HCT116 (cell line): ENCODE measurements at regions not wholly inside any gene's neighbourhood (a gene's known extent, or its start where the extent isn't known, plus 50 kb on each side); places are given as distances from the start of the nearest gene placed in this dataset.
A peak's percentile ranks its signal among the peaks of the same experiment; 100 is the strongest.

Experiments
- ATAC-seq: fragments of 200-7000 bp; cut with Tn5 transposase; 2 replicates; pipeline ENCODE4 v1.9.1; 2020; ENCODE audit warnings: mild to moderate bottlenecking, moderate library complexity
- BruUV-seq: library from RNA; stranded (reverse); fragments of 400-500 nt; replicated peaks from 2 replicates; lab custom pipeline; 2021; lab: Mats Ljungman, UMichigan
- CTCF ChIA-PET: fragments of 300-600 bp; sonication (Branson Sonifier 250); formaldehyde crosslinking; loops from one replicate; lab custom pipeline; 2021; ENCODE audit warnings: antibody characterized with exemption; lab: Charles Lee
- POLR2A ChIA-PET: fragments of 300-600, 350-600 bp; sonication (Branson Sonifier 250); formaldehyde crosslinking; loops from one replicate; lab custom pipeline; 2021; ENCODE audit warnings: antibody characterized with exemption; lab: Charles Lee
- RAD21 ChIA-PET, 2 experiments: fragments of 300-600 bp; sonication (Branson Sonifier 250); formaldehyde crosslinking; loops; one replicate each; lab custom pipeline; 2023; ENCODE audit warnings: low total read pairs in 2 of 2; ENCODE audit not compliant: uncharacterized antibody in 2 of 2, unreplicated experiment in 2 of 2, low non-redundant PET in 1 of 2; lab: Charles Lee
- DNase-seq: peaks from one replicate; pipeline ENCODE4 v3.0.0-alpha.2; 2010; ENCODE audit warnings: low read depth, low spot score
- H2AFZ ChIP-seq: fragments of 200-600 bp; shearing (Covaris generic), sonication (generic); 2 replicates; pipeline ENCODE4 v1.6.1; 2017; ENCODE audit warnings: low read depth, mixed run types, mixed read lengths, antibody characterized with exemption, low read length; ENCODE audit not compliant: poor library complexity, severe bottlenecking
- H3K27ac ChIP-seq: 2 replicates; pipeline ENCODE4 v1.5.1; 2012; ENCODE audit warnings: low read depth, low read length
- H3K27me3 ChIP-seq: fragments of 200-600 bp; sonication (generic); 2 replicates; pipeline ENCODE4 v1.6.1; 2016; ENCODE audit warnings: mixed run types, low read length, mixed read lengths; ENCODE audit not compliant: insufficient read depth
- H3K36me3 ChIP-seq, 2 experiments: fragments of 200-500 bp in 1 of 2; fragments of 200-600 bp in 1 of 2; sonication (Bioruptor generic) in 1 of 2; sonication (generic) in 1 of 2; 2 replicates each; pipeline versions ENCODE4 v1.5.1 to v1.6.1; 2014 to 2016; ENCODE audit warnings: low read length in 2 of 2, inconsistent platforms in 1 of 2, mixed read lengths in 1 of 2, mixed run types in 1 of 2; ENCODE audit not compliant: insufficient read depth in 2 of 2, control insufficient read depth in 1 of 2
- H3K4me1 ChIP-seq, 2 experiments: fragments of 200-600 bp in 1 of 2; sonication (generic) in 1 of 2; 2 replicates each; pipeline versions ENCODE4 v1.5.1 to v1.6.1; 2012 to 2017; ENCODE audit warnings: low read length in 2 of 2, inconsistent platforms in 1 of 2, mild to moderate bottlenecking in 1 of 2, mixed read lengths in 1 of 2, mixed run types in 1 of 2, moderate library complexity in 1 of 2; ENCODE audit not compliant: insufficient read depth in 2 of 2, control insufficient read depth in 1 of 2
- H3K4me2 ChIP-seq: fragments of 200-600 bp; sonication (generic); 2 replicates; pipeline ENCODE4 v1.6.1; 2017; ENCODE audit warnings: mixed run types, low read length, mixed read lengths
- H3K4me3 ChIP-seq, 2 experiments: fragments of 200-600 bp in 1 of 2; sonication (generic) in 1 of 2; replicated peaks in 1 of 2; 2 replicates each; pipeline ENCODE4 v1.5.1; 2011 to 2016; ENCODE audit warnings: low read length in 2 of 2, control low read depth in 1 of 2, low read depth in 1 of 2, mild to moderate bottlenecking in 1 of 2, mixed read lengths in 1 of 2, mixed run types in 1 of 2
- H3K79me2 ChIP-seq: fragments of 200-600 bp; sonication (generic); 2 replicates; pipeline ENCODE4 v1.6.1; 2017; ENCODE audit warnings: mild to moderate bottlenecking, mixed run types, low read length, moderate library complexity, mixed read lengths; ENCODE audit not compliant: insufficient read depth
- H3K9ac ChIP-seq: fragments of 200-600 bp; sonication (generic); 2 replicates; pipeline ENCODE4 v1.6.1; 2016; ENCODE audit warnings: low read length, mixed read lengths
- H3K9me2 ChIP-seq: fragments of 200-600 bp; sonication (generic), shearing (Covaris generic); 2 replicates; pipeline ENCODE4 v1.6.1; 2017; ENCODE audit warnings: mixed run types, mild to moderate bottlenecking, moderate library complexity; ENCODE audit not compliant: insufficient read depth
- H3K9me3 ChIP-seq, 2 experiments: fragments of 200-500 bp in 1 of 2; fragments of 200-600 bp in 1 of 2; sonication (Bioruptor generic) in 1 of 2; sonication (generic) in 1 of 2; 2 replicates each; pipeline ENCODE4 v1.6.1; 2014 to 2017; ENCODE audit warnings: low read length in 2 of 2, mixed read lengths in 2 of 2, inconsistent platforms in 1 of 2, low read depth in 1 of 2, mild to moderate bottlenecking in 1 of 2, mixed run types in 1 of 2, moderate library complexity in 1 of 2; ENCODE audit not compliant: control insufficient read depth in 1 of 2, insufficient read depth in 1 of 2
- H4K20me1 ChIP-seq: fragments of 200-600 bp; sonication (generic), shearing (Covaris generic); 2 replicates; pipeline ENCODE4 v1.6.1; 2017; ENCODE audit warnings: mixed run types, mild to moderate bottlenecking, moderate library complexity; ENCODE audit not compliant: insufficient read depth
- CBX3 ChIP-seq: IDR thresholded peaks from 2 replicates; pipeline ENCODE4 v1.6.1; 2012; ENCODE audit warnings: low read depth
- ELF1 ChIP-seq: IDR thresholded peaks from 2 replicates; pipeline ENCODE4 v1.6.1; 2012; ENCODE audit warnings: low read depth, borderline replicate concordance
- FOSL1 ChIP-seq: IDR thresholded peaks from 2 replicates; pipeline ENCODE4 v1.6.1; 2012; ENCODE audit warnings: low read depth
- JUND ChIP-seq: IDR thresholded peaks from 2 replicates; pipeline ENCODE4 v1.6.1; 2012
- POLR2A ChIP-seq: IDR thresholded peaks from 2 replicates; pipeline ENCODE4 v1.7.0; 2011; ENCODE audit warnings: borderline replicate concordance; ENCODE audit not compliant: insufficient read depth, insufficient read length; ENCODE audit errors: extremely low read depth
- POLR2AphosphoS5 ChIP-seq: IDR thresholded peaks from 2 replicates; pipeline ENCODE4 v1.6.1; 2011; ENCODE audit warnings: mild to moderate bottlenecking, low read depth, low read length, moderate library complexity
- RAD21 ChIP-seq: IDR thresholded peaks from 2 replicates; pipeline ENCODE4 v1.6.1; 2012; ENCODE audit warnings: low read depth, mild to moderate bottlenecking
- REST ChIP-seq: IDR thresholded peaks from 2 replicates; pipeline ENCODE4 v1.6.1; 2012; ENCODE audit warnings: low read depth
- SIN3A ChIP-seq: IDR thresholded peaks from 2 replicates; pipeline ENCODE4 v1.6.1; 2012; ENCODE audit warnings: low read depth
- SP1 ChIP-seq: IDR thresholded peaks from 2 replicates; pipeline ENCODE4 v1.6.1; 2012; ENCODE audit warnings: low read depth
- SRF ChIP-seq: IDR thresholded peaks from 2 replicates; pipeline ENCODE4 v1.6.1; 2012; ENCODE audit warnings: low read depth
- TCF7L2 ChIP-seq: IDR thresholded peaks from 2 replicates; pipeline ENCODE4 v1.7.0; 2011; ENCODE audit warnings: borderline replicate concordance, inconsistent platforms; ENCODE audit not compliant: insufficient read depth, insufficient read length; ENCODE audit errors: extremely low read depth
- ZBTB33 ChIP-seq: IDR thresholded peaks from 2 replicates; pipeline ENCODE4 v1.6.1; 2011; ENCODE audit warnings: mild to moderate bottlenecking, low read length, moderate library complexity; ENCODE audit not compliant: insufficient replicate concordance; ENCODE audit errors: extremely low read depth
- intact Hi-C: fragments of 100-400 bp; cut with micrococcal nuclease; formaldehyde crosslinking; loops from 2 replicates; pipeline ENCODE4 v1.10.0; 2022

- Histone ChIP-seq H3K9me3 (no peaks in the 10 kb centered on the region), H3K4me3 (no peak overlapping the region), H3K9ac (no peak overlapping the region), H3K36me3 (no peaks in the 10 kb centered on the region)
- ATAC-seq: no peak; the same call in 1 of the 2 replicates
- CTCF ChIA-PET: interaction anchor here (0.7 to 1.2 kb wide), 2 partner anchors 45 to 235 kb away, joined by 3 to 4 read pairs; no protein-coding TSS in a partner anchor
- intact Hi-C loops: loop anchor here (1.0 to 5.0 kb wide), 2 partner anchors 97 to 207 kb away; no protein-coding TSS in a partner anchor
- TF ChIP-seq CBX3 (no peak), TCF7L2 (no peak), SIN3A (no peak), FOSL1 (no peak), POLR2A (no peak), ELF1 (no peak), JUND (no peak), SRF (no peak)
- TF ChIP-seq, all 23 proteins: peak for 0
- BruUV-seq: no TSS peak
- Histone ChIP-seq H2AFZ (peak overlapping the region; percentile 74), H3K9me2 (no peaks in the 10 kb centered on the region), H3K4me1 (peaks cover 0 to 10% of the 10 kb centered on the region in 2 experiments; a peak in 2 of 4 replicates), H3K4me2 (no peak overlapping the region), H3K27me3 (no peaks in the 10 kb centered on the region), H3K27ac (no peak overlapping the region), H3K79me2 (no peaks in the 10 kb centered on the region), H4K20me1 (no peaks in the 10 kb centered on the region)
- POLR2A ChIA-PET: no interaction called here
- DNase-seq: no peak
- RAD21 ChIA-PET: interaction anchor here in 1 of 2 experiments (1.0 kb wide), 1 partner anchor 208 kb away, joined by 4 read pairs; no protein-coding TSS in a partner anchor
These were observed 69.3 kb upstream of the EEPD1 start for GRCh38 chr7:36083626-36084380.

GRCh38 chr7:36084485-36085091 lies 68.5 kb upstream of the EEPD1 start:
- no peaks in the 10 kb centered on the region for H3K9me3 ChIP-seq
- ChIA-PET POLR2A (no interaction called here), RAD21 (interaction anchor here in 1 of 2 experiments (1.0 kb wide), 1 partner anchor 207 kb away, joined by 4 read pairs; no protein-coding TSS in a partner anchor), CTCF (interaction anchor here (0.7 kb wide), 1 partner anchor 235 kb away, joined by 3 read pairs; no protein-coding TSS in a partner anchor)
- H2AFZ ChIP-seq: peak overlapping the region; percentile 74
- H3K4me3 ChIP-seq: no peak overlapping the region
- H3K4me1 ChIP-seq: peaks cover 0 to 10% of the 10 kb centered on the region in 2 experiments; a peak in 2 of 4 replicates
- H3K79me2 ChIP-seq: no peaks in the 10 kb centered on the region
- H3K36me3 ChIP-seq: no peaks in the 10 kb centered on the region
- ATAC-seq: peak; percentile 98
- H3K27ac ChIP-seq: no peak overlapping the region
- no peak overlapping the region for H3K4me2 ChIP-seq
- BruUV-seq: no TSS peak
- no peaks in the 10 kb centered on the region for H3K9me2 ChIP-seq
- intact Hi-C loops: loop anchor here (1.0 to 5.0 kb wide), 2 partner anchors 97 to 207 kb away; no protein-coding TSS in a partner anchor
- peak; percentile 52 for DNase-seq
- H4K20me1 ChIP-seq: no peaks in the 10 kb centered on the region
- H3K9ac ChIP-seq: no peak overlapping the region
- no peaks in the 10 kb centered on the region for H3K27me3 ChIP-seq
- peak; percentile 99 for TF ChIP-seq CBX3
- TF ChIP-seq REST: no peak
- TF ChIP-seq ZBTB33: peak; percentile 27
- no peak for TF ChIP-seq POLR2AphosphoS5
- TF ChIP-seq SP1: no peak
- TF ChIP-seq RAD21: peak; percentile 74
